ENCODE measurements at regions not wholly inside any gene's neighbourhood (a gene's known extent, or its start where the extent isn't known, plus 50 kb on each side); places are given as distances from the start of the nearest gene placed in this dataset.

GRCh38 chr6:44062771-44063560, 64.3 kb downstream of the MRPL14 start:
- DNase-seq (ENCODE audit: missing footprints) (peak; percentile 70), ATAC-seq (no peak)
- intact Hi-C loops (cut with DNase I) = no loop called here

DNA sequence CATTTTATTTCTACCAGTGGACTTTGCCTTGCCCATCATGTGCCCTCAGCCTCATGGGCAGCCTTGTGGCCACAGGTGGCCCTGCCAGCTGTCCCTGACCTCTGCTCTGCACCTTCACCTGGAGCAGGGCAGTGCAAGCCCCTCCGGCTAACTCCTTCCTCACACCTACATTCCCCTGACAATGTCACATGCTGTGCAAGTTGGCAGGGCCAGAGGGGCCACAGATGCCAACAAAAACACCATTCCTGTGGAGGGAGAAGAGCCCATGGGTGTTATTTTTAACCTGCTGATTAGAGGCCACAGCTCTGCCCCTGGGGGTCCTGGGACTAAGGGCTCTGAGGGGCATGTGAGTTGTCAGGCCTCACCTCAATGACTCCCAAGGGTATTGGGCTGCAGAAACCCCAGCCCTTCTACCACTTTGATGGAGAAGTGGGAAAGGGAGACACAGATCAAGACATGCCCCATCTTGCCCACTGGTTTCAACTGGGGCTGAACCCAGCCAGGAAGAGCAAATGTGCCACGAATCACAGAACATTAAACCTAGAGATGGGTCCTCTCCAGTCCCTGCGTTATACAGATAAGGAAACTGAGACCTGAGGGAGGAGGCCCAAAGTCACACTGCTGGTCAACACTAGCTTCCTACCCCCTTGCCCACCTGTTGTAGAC, 65.0 kb downstream of the MRPL14 start:
- peak; percentile 58 for DNase-seq (ENCODE audit: missing footprints)
- peak; percentile 31 for ATAC-seq
- intact Hi-C loops (cut with DNase I) = no loop called here

DNA sequence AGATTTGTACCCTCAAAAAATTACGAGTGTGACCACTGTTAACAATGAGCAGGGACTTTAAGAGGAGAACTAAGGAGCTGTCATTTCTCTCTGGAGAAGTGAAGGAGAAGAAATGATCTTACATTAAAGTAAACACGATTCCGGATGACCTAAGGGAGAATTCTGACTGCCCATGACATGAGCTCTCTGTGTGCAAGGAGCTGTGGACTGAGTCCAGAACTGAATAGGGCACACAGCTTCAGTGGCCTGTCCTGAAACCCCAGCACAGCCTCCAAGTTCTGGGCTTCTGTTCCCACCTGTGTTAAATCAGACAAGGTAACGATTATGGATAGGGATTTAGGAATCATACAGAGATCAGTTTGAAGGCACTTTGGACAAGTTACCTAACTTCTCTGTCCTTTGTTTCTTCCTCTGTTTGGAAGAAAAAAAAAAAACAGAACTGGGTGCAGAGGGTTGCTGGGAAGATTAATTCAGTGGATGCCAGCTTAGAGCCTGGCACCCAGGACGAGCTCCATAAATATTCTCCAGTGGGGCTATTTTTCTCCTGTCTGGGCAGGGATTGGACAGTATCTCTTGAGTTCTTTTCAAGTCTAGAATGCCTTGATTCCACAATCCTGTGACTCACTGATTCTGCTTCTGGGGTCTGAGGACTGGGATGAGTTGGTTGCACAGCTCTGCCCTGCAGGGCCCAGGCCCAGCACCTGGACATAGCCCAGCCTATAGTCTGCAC, 65.7 kb downstream of the MRPL14 start:
- ATAC-seq (no peak), DNase-seq (ENCODE audit: missing footprints) (no peak)
- intact Hi-C loops (cut with DNase I) = no loop called here

DNA sequence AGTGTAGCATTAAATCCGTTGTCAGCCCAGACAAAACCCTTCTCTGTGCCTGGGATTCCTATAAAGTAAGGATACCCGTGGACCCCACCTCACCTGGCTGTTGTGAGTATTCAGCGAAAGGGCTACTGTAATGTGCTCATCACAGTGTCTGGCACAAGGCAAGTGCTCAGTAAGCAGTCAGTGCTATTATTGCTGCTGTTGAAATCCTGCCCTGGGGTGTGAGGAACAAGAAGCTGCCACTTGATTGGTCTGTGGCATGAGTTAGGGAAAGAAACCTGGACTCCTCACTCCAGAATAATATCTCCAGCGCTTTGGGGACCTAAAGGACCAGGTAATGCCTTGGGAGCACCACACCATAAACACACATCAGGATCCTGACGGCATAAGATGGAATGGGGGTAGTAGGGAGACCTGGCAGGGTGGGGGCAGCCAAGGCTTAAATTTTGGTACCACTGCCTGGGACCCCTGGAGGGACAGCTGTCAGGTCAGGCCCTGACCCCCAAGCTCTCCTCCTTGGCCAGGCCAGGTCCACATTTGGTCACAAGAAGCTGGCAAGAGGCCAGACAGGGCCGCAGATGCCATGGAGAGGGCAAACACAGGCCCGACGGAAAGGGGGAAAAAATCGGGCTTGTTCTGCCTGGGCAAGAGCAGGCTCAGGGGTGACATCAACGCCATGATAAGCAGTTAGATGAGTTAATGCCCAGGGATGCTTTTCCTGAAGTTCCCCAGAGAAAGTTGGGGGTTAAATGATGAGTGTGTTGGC, 66.5 kb downstream of the MRPL14 start:
- DNase-seq (ENCODE audit: missing footprints) (peak; percentile 54), ATAC-seq (peak; percentile 40)

DNA sequence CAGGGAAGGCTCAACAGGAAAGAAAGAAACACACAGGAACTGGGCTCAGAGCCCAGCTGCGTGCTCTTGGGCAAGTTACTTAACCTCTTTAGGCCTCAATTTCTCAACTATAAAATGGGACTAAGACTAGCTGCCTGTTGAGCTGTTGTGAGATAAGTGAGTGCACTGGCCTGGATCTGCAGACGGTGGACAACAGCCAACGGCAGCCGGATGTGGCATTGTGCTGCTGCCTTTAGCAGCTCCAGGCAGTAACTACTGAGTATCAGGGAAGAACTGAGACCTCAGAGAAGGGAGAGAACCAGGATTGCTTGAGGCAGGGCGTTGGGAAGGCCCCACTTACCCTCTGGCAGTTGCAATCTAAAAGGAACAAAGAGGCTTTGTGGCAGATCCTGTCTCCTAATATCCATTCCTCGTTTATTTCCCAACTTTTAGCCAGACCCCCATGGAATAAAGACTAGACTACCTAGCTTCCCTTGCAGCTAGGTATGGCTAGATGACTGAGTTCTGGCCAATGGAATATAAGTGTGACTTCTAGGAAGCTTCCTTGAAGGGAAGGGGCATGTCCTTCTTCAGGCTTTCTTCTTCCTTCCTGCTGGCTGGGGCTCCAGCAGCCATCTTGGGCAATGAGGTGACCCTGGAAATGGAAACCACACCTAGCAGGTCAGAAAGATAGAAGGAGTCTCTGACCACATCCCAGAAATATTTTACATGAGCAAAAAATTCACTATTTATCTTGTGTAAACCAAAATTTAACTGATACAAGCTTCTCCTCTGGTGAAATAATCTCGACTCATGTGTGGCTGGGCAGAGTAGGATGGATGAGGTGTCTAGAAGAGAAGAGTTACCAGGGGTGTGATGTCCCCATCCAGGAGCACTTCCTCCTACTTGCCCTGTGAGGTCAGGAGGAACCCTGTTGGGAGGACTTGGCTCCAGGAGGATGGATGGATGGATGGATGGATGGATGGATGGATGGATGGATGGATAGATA, 67.6 kb downstream of the MRPL14 start:
- DNase-seq (ENCODE audit: missing footprints) (peak; percentile 76), ATAC-seq (peak; percentile 35)
- intact Hi-C loops (cut with DNase I) = no loop called here

More for the DNA sequence above, 66.5 kb downstream of the MRPL14 start:
- intact Hi-C loops (cut with DNase I) = no loop called here

DNA sequence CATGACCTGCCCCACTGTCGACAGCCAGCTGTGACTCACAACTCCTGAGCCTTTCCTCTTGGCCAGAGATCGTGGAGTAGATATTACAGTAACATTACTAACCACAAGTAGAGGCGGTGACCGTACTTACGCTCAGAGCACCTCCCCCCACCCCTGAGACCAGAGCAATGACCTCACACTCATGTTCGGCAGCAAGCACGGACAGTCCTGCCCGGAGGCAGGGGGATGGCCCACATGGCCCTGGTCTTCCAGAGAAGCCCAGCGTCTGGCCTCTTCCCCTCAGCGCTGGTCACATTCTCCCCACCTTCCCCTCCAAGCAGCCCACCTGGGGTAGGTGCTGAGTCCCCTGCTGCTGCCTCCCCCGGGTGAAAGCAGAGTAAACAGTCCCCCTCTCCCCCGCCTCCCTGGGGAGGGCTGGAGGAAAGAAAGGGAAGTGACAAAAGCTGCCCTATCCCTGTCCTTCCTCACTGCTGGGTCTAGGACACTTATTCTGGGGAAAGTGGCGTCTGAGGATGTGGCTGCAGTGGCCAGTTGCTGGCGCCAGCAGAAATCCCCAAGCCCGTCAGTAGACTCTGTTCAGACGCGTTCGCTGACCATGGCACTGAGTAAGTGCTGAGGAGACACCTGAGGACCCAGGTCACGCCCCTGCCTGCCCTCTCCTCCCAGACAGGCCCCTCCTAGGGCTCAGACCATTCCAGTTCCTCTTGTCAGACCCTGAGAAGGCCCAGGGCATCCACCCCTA, 68.5 kb downstream of the MRPL14 start:
- DNase-seq (ENCODE audit: missing footprints) (peak; percentile 88), ATAC-seq (peak; percentile 74)
- intact Hi-C loops (cut with DNase I) = no loop called here

DNA sequence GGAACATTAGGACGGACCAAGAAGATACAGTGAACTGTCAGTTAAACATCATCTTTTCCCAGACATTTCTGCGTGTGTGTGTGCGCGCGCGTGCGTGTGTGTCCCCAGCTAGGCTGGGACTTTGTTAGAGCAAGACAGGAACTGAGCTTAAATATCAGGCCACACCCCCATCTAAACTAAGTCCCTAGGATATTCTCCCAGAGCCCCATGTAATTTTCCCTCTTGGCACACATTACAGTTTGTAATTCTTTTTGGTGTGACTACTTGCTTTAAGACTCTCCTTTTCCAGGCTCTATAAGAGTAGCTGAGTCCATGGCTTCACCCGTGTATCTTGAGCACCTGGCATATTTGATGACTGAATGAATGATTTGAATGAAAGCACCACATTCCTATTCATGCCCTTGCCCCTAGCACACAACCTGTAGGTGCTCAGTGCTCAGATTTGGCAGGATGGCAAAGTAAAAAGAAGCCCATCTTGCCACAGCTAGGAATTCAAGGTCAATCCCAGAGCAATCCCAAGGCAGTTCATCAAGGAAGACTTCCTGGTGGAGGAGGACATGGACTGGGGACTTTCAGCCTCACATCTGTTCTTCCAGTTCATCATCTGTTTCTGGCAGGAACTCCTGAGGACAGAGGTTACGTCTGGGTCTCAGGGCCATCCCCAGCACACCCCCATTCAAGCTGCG, 69.2 kb downstream of the MRPL14 start:
- ATAC-seq (no peak), DNase-seq (ENCODE audit: missing footprints) (no peak)
- intact Hi-C loops (cut with DNase I) = no loop called here

- no peak for DNase-seq (ENCODE audit: missing footprints)
- intact Hi-C loops (cut with DNase I) = no loop called here
- ATAC-seq = no peak
These were observed 69.9 kb downstream of the MRPL14 start for GRCh38 chr6:44057238-44057930.

- ATAC-seq = no peak
- intact Hi-C loops (cut with DNase I) = no loop called here
- peak; percentile 81 for DNase-seq (ENCODE audit: missing footprints)
These were observed 70.6 kb downstream of the MRPL14 start for GRCh38 chr6:44056392-44057237.

DNA sequence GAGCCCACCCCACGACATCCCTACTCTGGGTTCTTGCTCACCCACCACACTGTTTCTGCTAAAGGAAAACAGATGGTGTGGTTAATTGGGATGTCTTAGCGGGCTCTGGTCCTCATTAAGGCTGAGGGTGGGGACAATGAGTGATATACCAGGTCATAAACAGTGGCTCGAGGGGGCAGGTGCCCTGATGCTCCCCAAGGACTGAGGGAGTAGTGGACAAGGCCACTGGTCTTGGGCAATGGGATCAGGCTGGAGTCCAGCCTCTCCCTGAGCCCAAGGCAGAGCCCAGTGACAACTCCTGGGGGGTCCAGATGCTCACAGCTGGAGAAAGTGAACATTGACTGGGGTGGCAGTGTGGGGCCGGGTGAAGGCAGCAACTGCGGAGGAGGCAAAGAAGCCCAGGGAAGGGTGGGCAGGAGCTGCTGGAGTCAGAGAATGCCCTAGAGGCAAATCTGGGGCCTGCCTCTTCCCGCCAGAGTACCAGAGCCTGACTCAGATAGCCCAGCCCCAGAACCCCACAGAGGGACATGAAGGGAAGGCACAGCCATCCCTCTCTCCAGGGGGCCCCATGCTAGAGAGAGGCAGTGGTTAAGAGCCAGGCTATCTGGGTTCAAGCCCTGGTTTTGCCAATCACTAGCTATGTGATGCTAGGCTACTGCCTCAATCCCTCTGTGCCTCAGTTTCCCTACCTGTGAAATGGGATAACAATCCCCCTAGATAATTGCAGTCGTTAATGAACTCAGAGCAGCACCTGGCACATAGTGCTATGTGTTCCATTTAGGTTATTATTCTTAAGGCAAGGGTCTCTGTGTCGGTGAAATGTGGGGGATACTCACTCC, 72.3 kb downstream of the MRPL14 start:
- DNase-seq (ENCODE audit: missing footprints) = peak; percentile 46
- intact Hi-C loops (cut with DNase I) = no loop called here
- no peak for ATAC-seq

DNA sequence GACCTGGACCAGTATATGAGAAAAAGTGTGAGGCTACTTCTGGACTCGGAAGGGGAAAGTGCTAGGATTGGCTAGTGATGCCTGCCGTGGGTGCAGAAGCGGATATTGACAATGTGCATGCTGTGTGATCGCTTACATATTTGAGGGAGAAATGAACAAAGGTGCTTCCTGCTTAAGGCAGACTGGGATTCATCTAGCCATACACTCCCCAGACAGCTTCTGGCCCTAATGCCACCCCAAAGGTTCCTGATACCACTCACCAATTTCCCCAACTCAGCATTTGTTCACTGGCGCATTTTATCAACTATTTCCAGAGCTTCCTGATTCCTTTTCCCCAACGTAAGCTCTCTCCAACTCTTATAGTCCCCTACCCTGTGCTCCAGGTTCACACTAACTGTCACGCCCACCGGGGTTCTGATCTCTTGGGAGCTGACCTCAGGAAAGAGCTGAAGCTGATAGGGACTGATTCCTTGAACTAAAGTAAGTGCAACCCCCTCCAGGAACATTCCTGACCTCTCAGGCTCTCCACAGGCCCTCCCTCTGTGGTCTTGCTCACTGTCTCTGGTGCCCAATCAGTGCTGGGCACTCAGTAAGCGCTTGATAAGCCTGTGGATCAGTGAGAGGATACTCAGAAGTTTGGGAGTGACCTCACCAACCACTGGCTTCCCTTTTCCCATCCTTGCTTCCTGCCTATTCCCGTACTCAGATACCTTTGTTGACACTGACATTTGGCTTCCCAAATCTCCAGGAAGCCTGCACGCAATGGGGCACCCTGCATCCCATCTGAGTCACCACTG, 73.3 kb downstream of the MRPL14 start:
- no peak for ATAC-seq

GRCh38 chr6:44053106-44053756, 74.0 kb downstream of the MRPL14 start:
- peak; percentile 67 for DNase-seq (ENCODE audit: missing footprints)

More for the DNA sequence above, 73.3 kb downstream of the MRPL14 start:
- peak; percentile 11 for DNase-seq (ENCODE audit: missing footprints)
- intact Hi-C loops (cut with DNase I) = no loop called here

DNA sequence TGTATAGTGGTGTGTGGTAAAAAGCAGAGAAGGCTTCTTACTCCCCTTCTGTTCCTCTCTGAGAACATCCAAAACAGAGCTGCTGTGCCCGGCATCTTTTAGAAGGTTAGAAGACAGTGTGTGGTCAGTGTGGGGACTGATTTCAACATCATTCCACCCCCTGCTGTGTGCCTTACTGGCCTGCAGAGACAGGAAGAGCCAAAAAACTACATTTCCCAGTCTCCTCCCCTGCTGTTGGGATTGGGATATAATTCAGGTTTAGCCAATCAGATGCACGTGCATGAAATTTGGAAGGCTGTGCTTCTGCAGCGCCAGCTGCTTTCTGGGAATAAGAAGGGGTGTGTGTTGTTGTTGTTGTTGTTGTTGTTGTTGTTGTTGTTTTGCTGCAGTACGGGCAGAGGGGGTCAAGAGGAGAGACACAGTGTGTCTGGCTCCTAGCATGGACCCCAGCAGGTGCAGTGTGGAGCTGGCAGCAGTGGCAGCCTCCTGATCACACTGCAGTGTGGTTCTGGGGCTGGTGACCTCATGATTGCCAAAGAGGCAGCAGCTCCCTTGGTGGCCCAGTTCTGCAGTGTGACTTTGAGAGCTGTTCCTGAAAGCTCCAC, 74.7 kb downstream of the MRPL14 start:
- intact Hi-C loops (cut with DNase I) = no loop called here
- ATAC-seq (peak; percentile 60), DNase-seq (ENCODE audit: missing footprints) (peak; percentile 72)

More at GRCh38 chr6:44053106-44053756, 74.0 kb downstream of the MRPL14 start:
- intact Hi-C loops (cut with DNase I) = no loop called here
- no peak for ATAC-seq

Measured in Right ventricle myocardium inferior (tissue), 1 donor.